AG04450 (cell line): ENCODE measurements at regions not wholly inside any gene's neighbourhood (a gene's known extent, or its start where the extent isn't known, plus 50 kb on each side); places are given as distances from the start of the nearest gene placed in this dataset.

Experiments used
- CTCF ChIA-PET: fragments of 300-600, 350-600 bp; formaldehyde crosslinking; extraction: SDS; loops from one replicate; lab custom pipeline; 2022; ENCODE audit warnings: antibody characterized with exemption, inconsistent platforms; lab: Charles Lee
- POLR2A ChIA-PET: fragments of 350-600 bp; formaldehyde crosslinking; extraction: SDS; loops from one replicate; lab custom pipeline; 2021; ENCODE audit warnings: antibody characterized with exemption, inconsistent platforms; lab: Yijun Ruan, JAX
- DNase-seq: peaks from one replicate; pipeline ENCODE4 v3.0.0-alpha.2; 2011; ENCODE audit warnings: low read depth, low spot score
- H3K27ac ChIP-seq: one replicate; pipeline ENCODE4 v1.5.1; 2012; ENCODE audit warnings: low read depth, low read length, control low read depth
- H3K27me3 ChIP-seq: one replicate; pipeline ENCODE4 v1.6.0; 2012; ENCODE audit warnings: low read length; ENCODE audit not compliant: control insufficient read depth, insufficient read depth
- H3K4me3 ChIP-seq: 2 replicates; pipeline ENCODE4 v1.5.1; 2011; ENCODE audit warnings: mild to moderate bottlenecking, low read depth, low read length, control low read depth
- H3K9me3 ChIP-seq: 2 replicates; pipeline ENCODE4 v1.5.1; 2012; ENCODE audit warnings: low read length; ENCODE audit not compliant: control insufficient read depth, insufficient read depth
- CTCF ChIP-seq: IDR thresholded peaks from 2 replicates; pipeline ENCODE4 v1.5.1; 2011; ENCODE audit warnings: low read depth, low read length, control low read depth, inconsistent platforms

- TF ChIP-seq CTCF = no peak
- POLR2A ChIA-PET = no interaction called here
- H3K9me3 ChIP-seq = peaks cover 100% of the 10 kb centered on the region
- DNase-seq = no peak
- no peak overlapping the region for H3K4me3 ChIP-seq
- H3K27me3 ChIP-seq = no peaks in the 10 kb centered on the region
- CTCF ChIA-PET = no interaction called here
- no peak overlapping the region for H3K27ac ChIP-seq
These were observed 354.0 kb downstream of the ALG10 start for GRCh38 chr12:34376133-34376799.

- DNase-seq = no peak
- no peak for TF ChIP-seq CTCF
- Histone ChIP-seq H3K27me3 (no peaks in the 10 kb centered on the region), H3K9me3 (peaks cover 100% of the 10 kb centered on the region), H3K4me3 (no peak overlapping the region), H3K27ac (no peak overlapping the region)
- ChIA-PET POLR2A (no interaction called here), CTCF (no interaction called here)
These were observed 355.1 kb downstream of the ALG10 start for GRCh38 chr12:34377243-34378035.

GRCh38 chr12:34379142-34379541 lies 356.8 kb downstream of the ALG10 start:
- Histone ChIP-seq H3K27ac (no peak overlapping the region), H3K9me3 (peaks cover 100% of the 10 kb centered on the region), H3K4me3 (no peak overlapping the region), H3K27me3 (no peaks in the 10 kb centered on the region)
- no peak for DNase-seq
- ChIA-PET CTCF (no interaction called here), POLR2A (no interaction called here)
- TF ChIP-seq CTCF = no peak

GRCh38 chr12:34384693-34385092 lies 362.4 kb downstream of the ALG10 start:
- Histone ChIP-seq H3K9me3 (peaks cover 100% of the 10 kb centered on the region), H3K27ac (no peak overlapping the region), H3K4me3 (no peak overlapping the region), H3K27me3 (no peaks in the 10 kb centered on the region)
- POLR2A ChIA-PET = no interaction called here
- no peak for DNase-seq
- CTCF ChIA-PET = no interaction called here
- no peak for TF ChIP-seq CTCF

- Histone ChIP-seq H3K9me3 (peaks cover 100% of the 10 kb centered on the region), H3K4me3 (no peak overlapping the region), H3K27me3 (no peaks in the 10 kb centered on the region), H3K27ac (no peak overlapping the region)
- ChIA-PET POLR2A (no interaction called here), CTCF (no interaction called here)
- DNase-seq = no peak
- TF ChIP-seq CTCF = no peak
These were observed 363.7 kb downstream of the ALG10 start for GRCh38 chr12:34386016-34386415.
